Esophagus muscularis mucosa (tissue), 2 donors: ENCODE measurements at regions not wholly inside any gene's neighbourhood (a gene's known extent, or its start where the extent isn't known, plus 50 kb on each side); places are given as distances from the start of the nearest gene placed in this dataset.

Source experiments
- POLR2A ChIP-seq: fragments of 450-650 bp; IDR thresholded peaks from one replicate; pipeline ENCODE4 v1.6.1; 2017; ENCODE audit warnings: antibody characterized with exemption, moderate library complexity, mild to moderate bottlenecking, low read depth
- POLR2AphosphoS5 ChIP-seq, 2 donors: sonication (generic); formaldehyde crosslinking; IDR thresholded peaks; one replicate each; pipeline ENCODE4 v1.6.1; 2017; ENCODE audit warnings: antibody characterized with exemption in 2 of 2

DNA sequence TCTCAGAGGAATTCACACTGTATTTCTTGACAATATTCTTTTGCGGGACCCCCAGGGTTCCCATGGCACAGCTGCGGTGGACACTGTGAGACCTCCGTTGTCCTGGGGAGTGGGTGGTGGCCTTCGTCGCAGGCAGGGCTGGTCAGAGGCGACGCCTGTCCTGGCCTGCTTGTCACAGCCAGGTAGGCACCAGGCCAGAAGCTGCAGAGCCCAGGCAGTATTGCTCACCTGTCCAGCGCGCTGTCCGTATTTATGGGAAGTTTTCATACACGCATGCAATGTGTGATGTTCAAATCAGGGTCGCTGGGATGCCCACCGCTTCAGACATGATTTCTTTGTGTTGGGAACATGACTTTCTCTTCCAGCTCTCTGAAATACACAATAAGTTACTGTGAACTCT, 126.6 kb downstream of the RTP5 start:
- TF ChIP-seq POLR2A (no peak), POLR2AphosphoS5 (IDR thresholded peaks at IDR 0.05) (no peak)
